HG02943 (cell line): ENCODE measurements at regions not wholly inside any gene's neighbourhood (a gene's known extent, or its start where the extent isn't known, plus 50 kb on each side); places are given as distances from the start of the nearest gene placed in this dataset.

Experiments used
- ATAC-seq: cut with Tn5 transposase; IDR thresholded peaks from one replicate; pipeline ENCODE4 v1.9.1; 2021; ENCODE audit warnings: mild to moderate bottlenecking, low read depth, moderate library complexity; ENCODE audit not compliant: unreplicated experiment

DNA sequence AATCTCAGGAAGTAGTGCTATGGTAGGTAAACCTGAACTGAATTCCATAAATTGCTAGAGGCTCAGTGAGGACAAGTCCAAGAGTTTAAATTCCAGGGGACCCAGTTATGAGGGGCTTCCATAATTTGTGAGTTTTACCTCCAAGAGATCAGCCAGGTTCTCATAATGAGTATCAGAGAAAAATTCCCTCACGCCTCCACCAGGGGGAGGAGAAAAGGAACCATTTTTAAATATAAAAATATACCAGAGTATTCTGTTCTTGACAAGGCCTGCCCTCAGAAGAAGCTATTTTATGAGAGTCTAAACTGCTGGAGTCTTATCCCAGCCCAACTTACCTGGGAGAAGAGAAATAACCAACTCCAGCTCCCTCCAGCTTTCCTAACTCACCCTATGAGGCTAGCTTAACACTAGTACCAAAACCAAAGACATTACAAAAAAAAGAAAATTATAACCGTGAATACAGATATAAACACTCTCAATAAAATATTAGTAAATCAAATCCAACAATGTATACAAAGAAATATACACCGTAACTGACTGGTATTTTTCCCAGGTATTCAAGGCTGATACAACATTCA lies 158.7 kb downstream of the TFAP2A start:
- no peak for ATAC-seq

DNA sequence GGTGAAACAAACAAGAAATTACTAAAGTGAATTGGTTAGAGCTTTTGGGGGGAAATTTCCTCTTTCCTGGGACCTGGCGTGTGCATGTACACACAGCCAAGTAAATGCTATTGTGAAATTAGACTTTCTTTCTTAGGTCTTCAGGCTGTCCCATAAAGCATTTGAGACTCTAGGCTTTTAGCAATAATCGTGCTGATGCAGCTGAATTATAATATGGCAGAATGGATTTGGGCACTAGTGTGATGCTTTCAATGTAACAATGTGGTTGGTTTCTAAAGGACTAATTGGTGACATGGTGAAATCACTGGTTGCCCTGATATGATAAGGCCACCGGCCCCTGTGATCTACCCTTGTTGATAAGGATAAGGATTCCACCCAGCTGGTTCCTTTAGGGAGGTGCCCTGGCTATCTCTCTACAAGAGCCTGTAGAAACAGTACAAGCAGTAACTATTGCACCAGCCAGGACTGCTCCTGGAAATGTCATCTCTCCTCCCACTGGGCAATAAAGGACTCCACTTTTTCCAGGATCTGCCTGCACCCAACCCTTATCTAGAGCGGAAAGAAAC lies 164.1 kb downstream of the TFAP2A start:
- no peak for ATAC-seq

DNA sequence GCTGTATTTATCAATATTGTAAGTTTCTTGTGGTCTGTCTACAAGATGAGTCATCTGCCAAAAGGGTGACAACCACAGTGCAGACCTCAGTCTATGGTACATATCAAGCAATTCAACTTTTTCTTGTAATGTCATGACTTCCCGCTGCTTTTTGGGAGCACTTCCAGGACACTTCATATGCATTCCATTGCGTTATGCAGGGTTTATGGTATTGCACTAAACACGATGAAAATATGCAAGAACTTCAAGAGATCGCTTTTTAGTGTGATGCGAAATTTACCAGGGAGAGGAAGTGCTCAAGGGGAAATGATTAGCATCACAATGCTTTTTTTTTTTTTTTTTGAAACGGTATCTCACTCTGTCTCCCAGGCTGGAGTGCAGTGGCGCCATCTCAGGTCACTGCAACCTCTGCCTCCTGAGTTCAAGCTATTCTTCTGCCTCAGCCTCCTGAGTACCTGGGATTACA lies 166.5 kb downstream of the TFAP2A start:
- no peak for ATAC-seq

DNA sequence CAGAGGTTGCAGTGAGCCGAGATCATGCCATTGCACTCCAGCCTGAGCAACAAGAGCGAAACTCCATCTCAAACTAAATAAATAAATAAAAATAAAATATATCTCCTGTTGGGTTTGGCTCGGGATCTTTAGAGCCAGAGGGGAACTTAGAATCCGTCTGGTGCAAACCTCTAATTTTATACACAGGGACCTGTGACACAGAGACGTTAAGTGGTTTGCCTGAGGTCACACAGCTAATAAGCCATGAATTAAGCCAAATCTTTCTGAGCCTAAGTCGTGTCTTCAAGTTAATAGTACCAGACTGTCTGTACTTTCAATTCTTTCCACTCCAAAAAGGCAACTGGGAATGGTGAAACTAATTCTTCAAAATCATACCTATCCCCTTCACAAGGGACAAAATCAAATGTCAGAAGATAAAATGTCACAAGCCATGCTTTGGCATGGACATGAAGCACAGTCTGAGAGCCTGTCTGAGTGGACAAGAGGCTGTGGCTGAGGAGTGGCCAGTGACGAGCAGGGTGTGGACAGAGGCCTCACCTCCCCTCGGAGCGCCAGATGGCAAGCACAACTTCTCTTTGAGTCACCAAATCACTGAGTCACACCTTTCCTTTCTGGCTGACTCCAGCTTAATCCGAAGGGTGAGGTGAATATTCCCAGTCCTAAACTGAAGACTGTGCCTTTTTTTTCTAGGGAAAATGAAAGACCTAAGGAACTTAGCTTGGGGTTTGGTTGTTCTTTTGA lies 177.4 kb downstream of the TFAP2A start:
- no peak for ATAC-seq

DNA sequence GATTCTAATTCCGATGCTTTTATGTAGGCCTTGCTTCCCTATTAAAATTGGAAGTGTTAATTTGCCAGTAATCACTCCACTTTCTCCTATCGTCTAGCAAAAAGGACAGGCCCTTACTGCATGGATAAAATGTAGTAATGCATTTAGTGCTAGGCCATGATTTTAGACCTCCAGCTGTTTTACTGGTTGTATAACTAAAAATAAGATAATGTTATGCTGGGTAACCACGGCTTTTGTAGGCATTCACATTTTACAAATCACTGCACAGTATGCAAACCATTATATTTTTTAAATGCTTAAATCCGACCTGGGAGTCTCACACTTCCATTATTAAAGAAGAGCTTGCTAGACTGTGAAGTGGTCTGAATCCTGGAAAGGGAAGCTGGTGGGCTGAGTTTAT lies 179.5 kb downstream of the TFAP2A start:
- no peak for ATAC-seq

DNA sequence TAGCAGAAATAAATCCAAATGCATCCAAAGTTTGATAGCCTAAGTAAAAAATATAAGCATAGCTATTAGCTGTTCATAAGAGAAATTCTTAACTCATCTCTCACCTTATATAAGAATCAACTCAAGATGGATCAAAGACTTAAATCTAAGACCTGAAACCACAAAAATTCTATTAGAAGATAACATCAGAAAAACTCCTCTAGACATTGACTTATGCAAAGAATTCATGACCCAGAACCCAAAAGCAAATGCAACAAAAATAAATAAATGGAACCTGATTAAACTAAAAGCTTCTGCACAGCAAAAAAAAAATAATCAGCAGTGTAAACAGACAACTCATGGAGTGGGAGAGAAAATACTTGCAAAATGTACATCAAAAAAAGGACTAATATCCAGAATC lies 184.3 kb downstream of the TFAP2A start:
- no peak for ATAC-seq

DNA sequence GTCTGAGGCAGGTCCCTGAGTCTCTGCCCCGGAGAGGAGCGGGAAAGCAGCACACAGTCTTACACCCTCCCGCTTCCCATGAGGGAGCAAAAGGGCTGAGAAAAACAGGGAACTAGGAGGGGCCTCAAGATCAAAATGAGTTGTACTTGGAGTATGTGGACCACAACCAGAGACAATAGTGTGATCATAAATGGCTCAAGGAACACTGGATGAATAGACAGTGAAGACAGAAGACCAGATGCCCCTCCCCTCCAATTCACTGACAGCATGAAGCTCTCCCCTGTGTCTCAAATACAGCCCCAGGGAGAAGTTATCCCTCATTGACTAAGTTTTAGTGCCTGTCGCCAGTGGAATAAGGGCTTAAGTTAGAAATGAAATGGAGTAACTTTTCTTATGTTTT lies 191.0 kb downstream of the TFAP2A start:
- ATAC-seq, result no peak

DNA sequence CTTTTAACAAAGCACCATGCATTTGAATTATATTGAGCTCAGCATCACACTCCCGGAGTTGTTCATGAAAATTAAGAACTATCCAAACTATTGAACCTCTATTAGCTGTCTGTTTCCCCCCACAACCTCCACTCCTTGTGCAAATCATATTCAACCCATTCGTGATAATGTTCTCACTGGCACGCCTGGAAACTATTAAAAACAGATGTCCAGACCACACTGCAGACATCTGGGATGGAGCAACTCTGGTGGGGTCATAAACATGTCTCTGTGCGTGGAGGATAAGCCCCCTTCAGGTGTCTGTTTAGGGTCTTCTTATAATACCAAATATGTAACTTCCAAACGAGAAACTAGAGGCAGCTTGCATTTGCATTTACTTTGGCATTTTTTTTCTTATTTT lies 193.7 kb downstream of the TFAP2A start:
- no peak for ATAC-seq

DNA sequence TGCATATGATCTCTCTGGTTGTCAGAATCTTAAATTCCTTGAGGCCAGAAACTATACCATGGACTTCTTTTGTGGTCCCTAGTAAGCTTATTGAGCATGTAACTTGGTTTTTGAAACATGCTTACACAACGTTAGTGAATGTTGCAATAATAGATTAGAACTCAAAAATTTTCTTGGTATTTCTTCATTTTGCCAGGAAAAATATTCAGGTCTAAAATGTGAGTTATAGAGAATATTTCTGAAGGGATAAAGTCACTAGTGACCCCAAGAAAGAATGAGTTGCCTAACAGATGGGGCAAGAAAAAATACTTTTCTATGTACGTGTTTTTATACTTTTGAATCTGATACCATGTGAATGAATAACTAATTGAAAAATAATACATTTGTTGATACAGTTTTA lies 195.4 kb downstream of the TFAP2A start:
- ATAC-seq, result no peak

DNA sequence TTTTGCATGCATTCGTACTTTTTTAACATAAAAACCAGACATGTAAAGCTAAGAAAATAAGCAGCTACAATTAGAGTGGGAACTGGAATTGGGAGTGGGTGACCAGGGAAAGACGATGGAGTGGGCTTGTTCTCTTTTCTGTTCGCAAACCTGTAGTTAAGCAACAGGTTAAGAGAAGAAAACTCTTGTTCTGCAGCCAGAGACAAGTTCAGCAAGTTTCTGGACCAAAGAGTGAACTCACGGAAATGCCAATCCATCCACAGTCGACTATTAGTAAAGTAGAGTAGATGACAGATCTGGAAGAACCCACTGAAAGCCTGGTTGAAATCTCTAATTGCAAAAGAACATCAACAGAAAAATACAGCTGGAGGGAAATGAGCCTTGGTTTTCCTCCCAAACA lies 197.8 kb downstream of the TFAP2A start:
- ATAC-seq, result no peak

DNA sequence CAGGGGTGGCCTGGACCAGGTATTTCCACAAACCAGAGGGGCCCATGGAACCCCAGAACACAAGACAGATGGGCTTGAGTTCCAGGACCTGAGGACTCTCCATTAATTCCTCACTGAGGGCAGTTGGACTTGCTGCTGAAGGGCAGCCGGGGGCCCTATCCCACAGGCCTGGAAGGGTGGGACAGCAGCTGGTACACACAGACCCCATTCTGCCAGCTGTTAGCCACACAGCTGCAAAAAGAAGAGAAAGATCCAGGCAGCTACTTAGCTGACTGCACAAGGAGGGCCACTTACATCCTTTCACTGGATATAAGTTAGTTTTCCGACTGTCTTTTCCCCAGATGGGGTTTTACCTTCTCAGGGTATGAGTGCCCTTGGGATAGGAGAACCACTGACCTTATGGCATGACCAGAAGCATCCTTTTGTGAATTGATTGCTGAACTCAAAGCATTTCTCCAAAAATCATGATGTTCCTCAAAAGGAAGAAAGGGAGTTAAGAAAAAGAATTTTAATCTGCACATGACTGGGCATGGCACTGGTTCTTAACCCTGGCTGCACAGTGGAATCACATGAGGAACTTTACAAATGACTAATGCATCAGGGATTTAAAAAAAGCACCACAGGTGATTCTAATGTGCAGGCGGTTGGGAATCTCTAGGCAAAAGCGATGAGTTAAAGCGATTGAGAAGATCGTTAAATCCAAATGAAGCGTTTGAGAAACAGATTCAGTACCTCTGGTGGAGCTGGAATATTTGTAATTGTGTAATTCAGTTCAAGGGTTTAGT lies 199.4 kb downstream of the TFAP2A start:
- ATAC-seq, result no peak

DNA sequence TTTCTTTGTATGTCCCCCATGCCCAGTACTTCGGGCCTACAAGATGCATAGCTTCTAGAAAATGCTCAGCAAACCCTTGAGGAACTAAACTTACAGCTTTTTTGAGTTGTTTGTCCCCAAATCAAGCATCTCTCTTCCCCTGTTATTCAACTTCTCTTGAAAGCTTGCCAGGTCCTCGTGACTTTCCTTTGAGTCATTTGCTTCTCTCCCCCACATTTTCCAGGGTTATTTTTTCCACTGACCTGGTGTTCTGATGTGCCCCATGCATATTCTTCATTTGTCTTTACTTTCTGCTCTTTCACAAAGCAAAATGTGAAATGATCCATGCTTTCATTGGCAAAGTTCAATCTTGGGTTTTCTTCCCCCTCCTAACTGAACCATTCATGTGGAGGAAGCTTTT lies 204.8 kb downstream of the TFAP2A start:
- ATAC-seq, result no peak

DNA sequence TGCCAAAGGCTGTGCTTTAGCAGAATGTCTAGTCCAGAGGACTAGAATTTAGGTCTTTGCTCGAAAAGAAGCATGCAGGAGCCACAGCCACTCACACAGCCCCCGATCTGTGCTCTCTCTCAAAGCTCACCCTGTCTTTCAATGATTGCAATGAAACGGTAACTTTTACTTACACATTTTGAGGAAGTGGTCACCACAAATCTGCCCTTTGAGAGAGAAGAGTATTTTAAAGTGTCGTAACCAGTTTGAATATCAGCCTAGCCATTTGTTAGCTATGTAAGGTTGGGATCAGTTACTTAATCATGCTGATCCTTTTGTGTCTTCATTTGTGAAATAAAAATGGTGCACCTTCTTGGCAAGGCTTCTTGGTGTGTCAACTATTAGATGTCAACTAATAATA lies 209.0 kb downstream of the TFAP2A start:
- no peak for ATAC-seq

DNA sequence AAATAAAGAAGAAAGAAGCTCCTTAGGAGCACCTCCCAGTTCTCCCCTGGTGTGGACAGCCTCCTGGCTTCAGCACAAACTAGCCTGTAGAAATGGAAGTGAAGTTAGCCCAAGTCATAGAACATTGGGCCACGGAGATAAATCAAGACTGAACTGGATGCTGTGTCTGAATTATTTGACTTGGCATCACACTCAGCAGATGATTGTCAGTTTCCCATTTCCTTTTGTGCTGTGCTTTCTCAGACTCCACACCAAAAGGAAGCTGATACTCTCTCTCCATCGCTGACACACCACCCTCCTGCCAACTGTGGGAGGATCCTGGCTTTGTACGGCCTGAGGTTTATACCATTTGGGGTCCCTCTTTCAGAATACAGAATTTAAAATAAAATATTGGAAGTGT lies 209.8 kb downstream of the TFAP2A start:
- ATAC-seq, result no peak

DNA sequence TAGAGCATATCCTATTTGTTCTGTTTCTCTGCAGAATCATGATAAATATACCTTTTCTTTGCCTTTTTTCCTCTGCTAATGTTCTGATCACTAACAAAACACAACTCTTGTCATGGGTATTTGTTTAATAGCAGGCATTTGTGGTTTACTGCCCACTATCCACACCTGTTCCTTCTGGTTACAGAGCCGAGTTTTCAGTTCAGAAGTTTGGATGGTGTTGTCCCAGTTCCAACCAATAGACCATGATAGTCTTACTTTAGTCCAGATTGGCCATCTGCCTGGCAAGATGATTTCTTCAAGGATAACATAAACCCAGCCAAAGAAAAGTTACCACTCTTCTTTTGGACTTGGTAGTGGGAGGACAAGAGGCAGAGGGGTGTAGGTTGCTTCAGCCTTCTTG lies 211.2 kb downstream of the TFAP2A start:
- no peak for ATAC-seq

DNA sequence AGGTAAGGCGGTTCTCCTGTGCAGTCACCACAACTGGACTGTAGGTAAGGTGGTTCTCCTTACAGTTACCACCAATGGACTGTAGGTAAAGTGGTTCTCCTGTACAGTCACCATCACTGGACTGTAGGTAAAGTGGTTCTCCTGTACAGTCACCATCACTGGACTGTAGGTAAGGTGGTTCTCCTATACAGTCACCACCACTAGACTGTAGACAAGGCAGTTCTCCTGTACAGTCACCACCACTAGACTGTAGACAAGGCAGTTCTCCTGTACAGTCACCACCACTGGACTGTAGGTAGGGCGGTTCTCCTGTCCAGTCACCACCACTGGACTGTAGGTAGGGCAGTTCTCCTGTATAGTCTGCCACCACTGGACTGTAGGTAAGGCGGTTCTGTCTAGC lies 212.3 kb downstream of the TFAP2A start:
- ATAC-seq, result no peak

DNA sequence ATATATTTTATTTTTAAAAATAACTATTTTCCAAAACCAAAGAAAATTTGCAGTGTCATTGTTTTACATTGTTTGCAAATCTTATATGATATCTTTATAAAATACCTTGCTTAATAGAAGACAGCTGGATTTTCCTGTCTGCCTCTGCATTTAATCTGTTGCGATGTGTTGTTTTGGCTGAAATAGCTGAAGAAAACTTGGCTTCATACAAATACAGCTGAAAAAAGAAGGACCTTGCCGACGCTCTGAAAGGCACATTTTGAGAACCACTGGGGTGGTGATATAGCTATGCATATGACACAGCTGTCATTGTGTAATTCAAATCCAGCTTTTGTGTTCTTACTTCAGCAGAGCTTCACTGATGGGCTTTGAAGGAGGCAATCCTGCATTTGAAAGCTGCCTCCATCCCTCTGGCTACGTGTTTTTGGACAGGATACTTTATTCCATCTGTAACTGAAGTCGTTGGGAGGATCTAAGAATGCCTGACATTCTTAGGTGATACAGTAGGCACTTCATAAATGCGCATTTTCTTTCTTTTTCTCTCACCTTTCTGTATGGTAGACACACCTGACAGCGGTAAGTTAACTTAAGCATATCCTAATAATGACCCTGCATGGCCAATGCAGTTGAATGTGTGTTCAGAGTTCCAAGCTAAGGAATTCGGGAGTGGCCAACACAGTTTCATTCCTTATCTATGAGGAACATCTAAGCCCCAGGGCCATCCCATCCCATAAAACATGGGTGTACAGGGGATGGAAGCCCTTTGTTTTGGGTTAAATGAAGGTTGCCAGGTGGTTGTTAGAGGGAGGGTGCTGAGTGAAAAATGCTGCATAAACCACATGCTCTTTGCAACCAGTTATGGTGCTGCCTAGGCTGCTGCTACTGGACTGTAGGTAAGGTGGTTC lies 213.0 kb downstream of the TFAP2A start:
- ATAC-seq, result no peak

DNA sequence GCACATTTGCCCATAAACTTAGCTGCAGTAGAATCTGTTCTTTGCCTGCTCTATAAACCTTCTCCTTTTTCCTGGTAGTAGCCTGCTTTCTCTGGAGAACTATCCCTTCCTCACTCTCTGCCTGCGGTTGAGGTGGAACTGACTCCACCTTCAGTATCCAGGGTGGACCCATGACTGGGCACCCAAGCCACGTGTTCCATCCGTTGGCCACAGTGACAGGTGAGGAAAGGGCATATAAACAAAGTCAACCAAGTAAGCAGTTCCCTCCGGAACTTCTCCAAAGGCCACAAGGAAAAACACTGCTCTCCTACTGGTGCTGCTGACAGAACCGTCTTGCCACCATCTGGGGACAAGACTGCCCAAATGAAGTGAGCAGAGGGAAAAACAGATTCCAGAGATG lies 218.8 kb downstream of the TFAP2A start:
- ATAC-seq, result no peak

DNA sequence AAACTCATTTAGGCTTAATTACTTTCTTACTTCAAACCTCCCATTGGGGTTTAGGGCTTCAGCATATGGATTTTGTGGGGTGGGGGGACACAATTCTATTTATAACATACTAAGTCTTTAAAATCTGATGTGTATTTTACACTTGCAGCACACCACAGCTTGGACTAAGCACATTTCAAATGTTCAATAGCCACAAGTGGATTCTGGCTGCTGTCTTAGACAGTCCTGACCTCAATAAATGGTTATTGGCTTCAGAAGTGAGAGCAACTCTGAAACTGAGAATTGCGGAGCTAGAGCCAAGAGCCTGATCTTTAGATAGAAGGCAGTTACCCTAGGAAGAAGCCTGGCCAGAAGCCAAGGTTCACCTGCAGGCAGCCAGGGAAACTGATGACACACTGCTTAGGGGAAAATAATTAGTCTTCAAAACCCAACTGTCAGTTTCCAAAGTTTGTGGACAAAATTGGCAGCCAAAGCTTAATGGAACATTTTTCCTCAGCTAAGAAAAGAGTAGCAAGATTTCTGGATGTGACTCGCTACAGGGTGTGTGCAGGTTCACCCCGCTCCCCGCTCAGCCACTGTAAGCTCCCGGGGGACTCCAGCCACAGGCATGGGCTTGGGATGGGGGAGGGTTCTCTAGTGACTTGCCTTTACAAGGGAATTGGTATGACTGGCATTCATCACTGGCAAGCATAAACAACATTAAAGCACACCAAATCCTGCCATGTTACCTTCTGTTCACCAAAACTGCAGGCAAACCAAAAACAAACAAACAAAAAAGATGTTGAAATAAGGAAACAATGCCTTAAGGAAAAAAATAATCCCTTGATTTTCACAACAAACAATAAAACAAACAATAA lies 219.8 kb downstream of the TFAP2A start:
- no peak for ATAC-seq
